T-helper 17 cell (primary cell): ENCODE measurements at regions not wholly inside any gene's neighbourhood (a gene's known extent, or its start where the extent isn't known, plus 50 kb on each side); places are given as distances from the start of the nearest gene placed in this dataset.

Experiments
- ATAC-seq: fragments of 150-1000 bp; cut with Tn5 transposase; 2 replicates; pipeline ENCODE4 v1.10.0; 2021; ENCODE audit warnings: mild to moderate bottlenecking, moderate library complexity
- DNase-seq, 3 donors: peaks; one replicate each; pipeline versions ENCODE4 v3.0.0 to v3.0.0-alpha.2; 2020 to 2021
- H3K9me3 ChIP-seq: one replicate; pipeline ENCODE4 v1.7.0; 2013; ENCODE audit warnings: low read length, mild to moderate bottlenecking; ENCODE audit not compliant: control insufficient read depth, poor library complexity, severe bottlenecking
- H3K27ac Mint-ChIP-seq: one replicate; pipeline ENCODE4 v1.8.0; 2022; ENCODE audit warnings: mild to moderate bottlenecking, moderate library complexity, mixed read lengths
- H3K27me3 Mint-ChIP-seq: one replicate; pipeline ENCODE4 v1.8.0; 2022; ENCODE audit warnings: mixed read lengths
- H3K36me3 Mint-ChIP-seq: one replicate; pipeline ENCODE4 v1.8.0; 2022; ENCODE audit warnings: low read depth, mixed read lengths
- H3K4me1 Mint-ChIP-seq: one replicate; pipeline ENCODE4 v1.8.0; 2022; ENCODE audit warnings: mild to moderate bottlenecking, mixed read lengths
- H3K4me3 Mint-ChIP-seq: one replicate; pipeline ENCODE4 v1.8.0; 2022; ENCODE audit warnings: mild to moderate bottlenecking, moderate library complexity, mixed read lengths

GRCh38 chr19:30233375-30233774 is 138.8 kb upstream of the ZNF536 start:
- H3K27me3 Mint-ChIP-seq: peaks cover 73% of the 10 kb centered on the region
- H3K4me1 Mint-ChIP-seq: peaks cover 2% of the 10 kb centered on the region
- DNase-seq (no peak), ATAC-seq (no peak)
- peaks cover 4% of the 10 kb centered on the region for H3K36me3 Mint-ChIP-seq
- H3K9me3 ChIP-seq: no peaks in the 10 kb centered on the region
- no peak overlapping the region for H3K4me3 Mint-ChIP-seq
- no peak overlapping the region for H3K27ac Mint-ChIP-seq

GRCh38 chr19:30235946-30236345 is 136.2 kb upstream of the ZNF536 start:
- Mint-ChIP-seq H3K27ac (no peak overlapping the region), H3K4me1 (no peaks in the 10 kb centered on the region), H3K36me3 (peaks cover 3% of the 10 kb centered on the region), H3K4me3 (no peak overlapping the region), H3K27me3 (peaks cover 73% of the 10 kb centered on the region)
- ATAC-seq (no peak), DNase-seq (no peak)
- no peaks in the 10 kb centered on the region for H3K9me3 ChIP-seq

DNA sequence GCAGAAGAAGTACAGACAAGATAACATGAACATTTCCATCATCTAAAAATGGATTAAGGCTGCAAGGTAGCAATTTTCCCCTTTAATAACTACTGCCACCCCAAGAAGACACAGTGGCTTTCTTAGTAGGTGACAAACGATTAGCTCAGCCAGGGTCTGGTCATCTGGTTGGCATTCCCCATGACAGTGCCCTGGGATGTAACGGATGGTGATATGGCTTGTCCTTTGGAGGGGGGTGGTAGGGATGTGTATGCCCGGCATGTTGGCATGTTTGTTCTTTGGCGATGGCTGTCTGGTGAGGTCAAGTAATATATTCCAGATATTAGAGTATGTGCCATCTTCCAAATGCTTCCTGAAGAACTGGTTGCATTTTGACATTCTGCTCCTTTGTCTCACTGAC is 135.6 kb upstream of the ZNF536 start:
- no peak for DNase-seq
- H3K27ac Mint-ChIP-seq: no peak overlapping the region
- no peak for ATAC-seq
- no peaks in the 10 kb centered on the region for H3K4me1 Mint-ChIP-seq
- H3K36me3 Mint-ChIP-seq: peaks cover 1% of the 10 kb centered on the region
- H3K9me3 ChIP-seq: no peaks in the 10 kb centered on the region
- H3K27me3 Mint-ChIP-seq: peaks cover 67% of the 10 kb centered on the region
- H3K4me3 Mint-ChIP-seq: no peak overlapping the region

- ATAC-seq: no peak
- Mint-ChIP-seq H3K27ac (no peak overlapping the region), H3K4me3 (no peak overlapping the region), H3K4me1 (no peaks in the 10 kb centered on the region), H3K36me3 (no peaks in the 10 kb centered on the region), H3K27me3 (peaks cover 62% of the 10 kb centered on the region)
- no peak for DNase-seq
- H3K9me3 ChIP-seq: no peaks in the 10 kb centered on the region
Measured at GRCh38 chr19:30237140-30237539, 135.0 kb upstream of the ZNF536 start.

GRCh38 chr19:30240904-30241695 is 131.1 kb upstream of the ZNF536 start:
- peaks cover 35% of the 10 kb centered on the region for H3K27me3 Mint-ChIP-seq
- no peaks in the 10 kb centered on the region for H3K36me3 Mint-ChIP-seq
- H3K4me1 Mint-ChIP-seq: no peaks in the 10 kb centered on the region
- no peak overlapping the region for H3K4me3 Mint-ChIP-seq
- no peak overlapping the region for H3K27ac Mint-ChIP-seq
- DNase-seq (no peak), ATAC-seq (no peak)
- no peaks in the 10 kb centered on the region for H3K9me3 ChIP-seq

DNA sequence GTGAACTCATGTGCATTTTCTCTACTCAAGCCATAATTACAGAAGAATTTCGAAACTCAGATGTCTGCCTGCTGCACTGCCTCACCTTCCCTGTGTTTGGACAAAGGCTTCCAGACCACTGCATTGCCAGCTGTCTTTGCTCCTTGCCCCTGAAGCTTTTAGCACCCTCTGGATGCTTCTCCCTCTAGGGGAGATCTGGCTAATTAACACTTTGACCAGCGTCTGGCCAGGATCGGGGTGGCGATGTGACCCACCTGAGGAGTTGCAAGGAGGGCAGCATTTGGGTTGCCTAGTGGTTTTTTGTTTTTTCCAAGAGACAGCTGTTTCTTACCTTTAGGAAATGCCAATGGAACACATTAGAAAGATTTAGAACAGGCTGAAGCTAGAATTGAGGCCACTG is 127.7 kb upstream of the ZNF536 start:
- peaks cover 20% of the 10 kb centered on the region for H3K27me3 Mint-ChIP-seq
- no peaks in the 10 kb centered on the region for H3K9me3 ChIP-seq
- H3K4me3 Mint-ChIP-seq: no peak overlapping the region
- no peaks in the 10 kb centered on the region for H3K4me1 Mint-ChIP-seq
- DNase-seq: no peak
- H3K36me3 Mint-ChIP-seq: no peaks in the 10 kb centered on the region
- no peak for ATAC-seq
- no peak overlapping the region for H3K27ac Mint-ChIP-seq

- no peaks in the 10 kb centered on the region for H3K36me3 Mint-ChIP-seq
- peaks cover 13% of the 10 kb centered on the region for H3K27me3 Mint-ChIP-seq
- no peak overlapping the region for H3K27ac Mint-ChIP-seq
- ATAC-seq (no peak), DNase-seq (no peak)
- H3K4me1 Mint-ChIP-seq: no peaks in the 10 kb centered on the region
- H3K9me3 ChIP-seq: no peaks in the 10 kb centered on the region
- no peak overlapping the region for H3K4me3 Mint-ChIP-seq
Measured at GRCh38 chr19:30245401-30246039, 126.7 kb upstream of the ZNF536 start.

- ATAC-seq: no peak
- Mint-ChIP-seq H3K36me3 (no peaks in the 10 kb centered on the region), H3K4me3 (no peak overlapping the region), H3K27ac (no peak overlapping the region), H3K4me1 (no peaks in the 10 kb centered on the region), H3K27me3 (peaks cover 37% of the 10 kb centered on the region)
- DNase-seq: no peak
- H3K9me3 ChIP-seq: no peaks in the 10 kb centered on the region
Measured at GRCh38 chr19:30249911-30250310, 122.3 kb upstream of the ZNF536 start.

DNA sequence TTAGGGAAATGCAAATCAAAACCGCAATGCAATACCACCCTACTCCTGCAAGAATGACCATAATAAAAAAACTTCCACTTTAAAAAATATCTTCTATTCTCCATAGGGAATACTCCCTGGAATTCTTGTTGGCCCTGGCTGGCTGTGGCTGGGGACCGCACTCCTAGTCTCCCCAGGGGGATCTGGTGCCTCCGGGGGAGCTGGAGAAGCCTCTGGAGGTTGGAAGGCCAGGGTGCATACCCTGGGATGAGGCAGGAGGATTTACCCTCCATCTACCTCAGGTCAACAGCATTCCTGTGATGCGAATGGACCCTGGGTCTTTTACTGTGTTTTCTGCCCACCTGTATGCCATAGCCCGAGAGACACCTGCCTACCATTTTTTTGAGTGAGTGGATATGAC is 120.0 kb upstream of the ZNF536 start:
- ATAC-seq: no peak
- no peak for DNase-seq
- Mint-ChIP-seq H3K36me3 (no peaks in the 10 kb centered on the region), H3K4me1 (no peaks in the 10 kb centered on the region), H3K4me3 (no peak overlapping the region), H3K27ac (no peak overlapping the region), H3K27me3 (peaks cover 49% of the 10 kb centered on the region)
- no peaks in the 10 kb centered on the region for H3K9me3 ChIP-seq

DNA sequence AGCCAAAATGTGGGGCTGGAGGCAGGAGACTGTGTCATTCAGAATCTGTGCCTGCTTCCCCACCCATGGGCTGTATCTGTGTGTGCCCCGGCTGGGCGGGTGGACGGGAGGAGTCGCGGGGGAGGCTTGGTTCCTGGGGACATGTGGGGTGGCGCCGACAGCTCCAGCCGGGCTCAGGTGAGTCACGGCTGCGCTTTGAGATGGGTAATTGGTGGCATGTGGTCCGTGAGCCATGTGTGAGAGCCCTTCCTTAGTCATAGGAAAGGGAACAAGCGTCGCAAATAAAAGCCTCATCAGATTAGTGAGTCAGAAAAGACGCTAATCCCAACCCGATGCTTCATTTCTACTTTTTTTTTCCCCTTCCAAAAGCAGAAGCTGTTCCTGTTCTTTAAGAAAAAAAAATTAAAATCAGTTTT is 118.6 kb upstream of the ZNF536 start:
- DNase-seq: no peak
- Mint-ChIP-seq H3K27ac (no peak overlapping the region), H3K27me3 (peaks cover 50% of the 10 kb centered on the region), H3K36me3 (no peaks in the 10 kb centered on the region), H3K4me3 (no peak overlapping the region), H3K4me1 (no peaks in the 10 kb centered on the region)
- no peaks in the 10 kb centered on the region for H3K9me3 ChIP-seq
- ATAC-seq: no peak

GRCh38 chr19:30254158-30254557 is 118.0 kb upstream of the ZNF536 start:
- no peaks in the 10 kb centered on the region for H3K36me3 Mint-ChIP-seq
- H3K27me3 Mint-ChIP-seq: peaks cover 50% of the 10 kb centered on the region
- H3K27ac Mint-ChIP-seq: no peak overlapping the region

DNA sequence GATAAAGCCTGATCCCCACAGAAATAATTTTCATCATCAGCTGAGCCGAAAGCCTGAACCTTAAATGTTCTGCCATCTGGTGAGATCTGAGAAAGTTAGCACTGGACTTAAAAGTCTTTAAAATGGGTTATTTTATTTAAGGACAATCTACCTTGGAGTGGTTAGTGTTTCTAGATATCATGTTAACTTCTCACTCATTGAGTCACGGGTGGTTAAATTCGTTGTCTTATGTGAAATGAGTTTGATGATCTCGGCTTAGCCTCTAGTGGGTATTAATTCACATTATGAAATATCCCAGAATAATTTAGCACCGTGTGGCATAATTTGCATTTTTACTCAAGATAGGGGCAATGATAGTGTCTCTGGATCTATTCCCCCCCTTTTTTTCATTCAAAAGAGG is 117.4 kb upstream of the ZNF536 start:
- ATAC-seq (no peak), DNase-seq (no peak)
- H3K36me3 Mint-ChIP-seq: no peaks in the 10 kb centered on the region
- H3K9me3 ChIP-seq: no peaks in the 10 kb centered on the region
- H3K4me1 Mint-ChIP-seq: no peaks in the 10 kb centered on the region
- H3K4me3 Mint-ChIP-seq: no peak overlapping the region
- H3K27ac Mint-ChIP-seq: no peak overlapping the region
- H3K27me3 Mint-ChIP-seq: peaks cover 51% of the 10 kb centered on the region

More at GRCh38 chr19:30254158-30254557, 118.0 kb upstream of the ZNF536 start:
- ATAC-seq: no peak
- Mint-ChIP-seq H3K4me1 (no peaks in the 10 kb centered on the region), H3K4me3 (no peak overlapping the region)
- H3K9me3 ChIP-seq: no peaks in the 10 kb centered on the region
- DNase-seq: no peak

DNA sequence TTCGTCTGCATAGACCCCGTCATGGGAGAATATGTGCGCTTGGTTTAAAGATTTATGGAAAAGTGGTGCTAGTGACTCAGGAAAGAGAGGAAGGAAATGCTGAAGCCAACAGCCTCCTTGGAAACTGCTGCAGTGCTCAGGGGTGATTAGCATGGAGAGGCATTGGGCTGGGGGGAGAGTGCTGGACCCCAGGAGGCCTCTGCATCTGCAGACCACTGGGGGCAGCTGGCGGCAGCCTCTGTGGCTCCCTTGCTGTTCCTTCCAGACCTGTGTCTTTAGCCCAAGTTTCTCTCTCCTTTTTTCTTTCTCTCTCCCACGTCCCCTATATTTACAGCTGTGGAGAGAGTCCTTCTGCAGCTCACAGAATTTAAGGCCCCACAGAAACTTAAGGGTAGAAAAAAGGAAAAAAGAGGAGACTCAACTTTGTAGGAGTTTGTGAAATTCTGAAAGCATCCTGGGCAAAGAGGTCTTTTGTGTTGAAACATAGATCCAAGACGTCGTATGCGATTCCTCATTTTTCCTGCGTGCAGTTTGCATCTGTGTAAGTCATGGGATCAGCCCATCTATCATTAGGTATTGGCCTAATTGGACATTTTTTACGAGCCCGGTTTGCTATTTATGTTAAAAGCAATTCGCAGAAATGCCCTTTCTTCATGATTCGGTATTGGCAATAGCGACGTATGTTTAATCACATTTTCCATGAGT is 116.2 kb upstream of the ZNF536 start:
- no peak overlapping the region for H3K4me3 Mint-ChIP-seq
- no peaks in the 10 kb centered on the region for H3K36me3 Mint-ChIP-seq
- no peak overlapping the region for H3K27ac Mint-ChIP-seq
- no peaks in the 10 kb centered on the region for H3K9me3 ChIP-seq
- peaks cover 60% of the 10 kb centered on the region for H3K27me3 Mint-ChIP-seq
- no peaks in the 10 kb centered on the region for H3K4me1 Mint-ChIP-seq
- DNase-seq: no peak
- ATAC-seq: no peak
